Caki2 (cell line): ENCODE measurements at regions not wholly inside any gene's neighbourhood (a gene's known extent, or its start where the extent isn't known, plus 50 kb on each side); places are given as distances from the start of the nearest gene placed in this dataset.
"Not testable (repeated sequence)": the region's sequence is repeated elsewhere in the genome, so short reads cannot be mapped to it uniquely, and the experiment has no call there.

Experiments
- DNase-seq: peaks from one replicate; pipeline ENCODE4 v3.0.0-alpha.2; 2015; ENCODE audit warnings: low read depth
- in situ Hi-C: cut with HindIII; loops from 2 replicates; pipeline ENCODE4 v1.10.0; 2016; ENCODE audit warnings: low sequenced_read_pairs, low pct_unique_long_range_greater_than_20kb, mixed read lengths

- in situ Hi-C loops, result no loop called here
- DNase-seq, result no peak
These were observed 188.2 kb downstream of the DKK1 start for GRCh38 chr10:52502237-52502636.

GRCh38 chr10:52505341-52505740, 191.3 kb downstream of the DKK1 start:
- in situ Hi-C loops, DNase-seq: not testable (repeated sequence)

- in situ Hi-C loops, result no loop called here
- DNase-seq, result no peak
These were observed 200.4 kb downstream of the DKK1 start for GRCh38 chr10:52514481-52514880.

- in situ Hi-C loops, result no loop called here
- DNase-seq, result no peak
These were observed 202.9 kb downstream of the DKK1 start for GRCh38 chr10:52517012-52517411.

- DNase-seq, result no peak
- in situ Hi-C loops, result no loop called here
These were observed 209.6 kb downstream of the DKK1 start for GRCh38 chr10:52523696-52524095.

- in situ Hi-C loops, result no loop called here
- DNase-seq, result no peak
These were observed 211.7 kb downstream of the DKK1 start for GRCh38 chr10:52525761-52526160.

GRCh38 chr10:52526251-52526823, 212.3 kb downstream of the DKK1 start:
- no peak for DNase-seq
- in situ Hi-C loops, result no loop called here

GRCh38 chr10:52532650-52533290, 218.7 kb downstream of the DKK1 start:
- no peak for DNase-seq
- in situ Hi-C loops, result no loop called here

GRCh38 chr10:52533986-52534385, 219.9 kb downstream of the DKK1 start:
- no peak for DNase-seq
- in situ Hi-C loops, result no loop called here

GRCh38 chr10:52539463-52539862, 225.4 kb downstream of the DKK1 start:
- in situ Hi-C loops, result no loop called here
- DNase-seq, result peak; percentile 6

- DNase-seq, result no peak
- in situ Hi-C loops, result no loop called here
These were observed 226.5 kb downstream of the DKK1 start for GRCh38 chr10:52540479-52540984.

- DNase-seq, result no peak
These were observed 227.0 kb downstream of the DKK1 start for GRCh38 chr10:52541006-52541473.

GRCh38 chr10:52542906-52543305, 228.8 kb downstream of the DKK1 start:
- in situ Hi-C loops, result no loop called here
- no peak for DNase-seq

More at GRCh38 chr10:52541006-52541473, 227.0 kb downstream of the DKK1 start:
- in situ Hi-C loops, result no loop called here

- in situ Hi-C loops, result no loop called here
- no peak for DNase-seq
These were observed 221.5 kb downstream of the MBL2 start for GRCh38 chr10:52551046-52551445.

GRCh38 chr10:52558090-52558489, 214.5 kb downstream of the MBL2 start:
- no peak for DNase-seq
- in situ Hi-C loops, result no loop called here

GRCh38 chr10:52561322-52561721, 211.3 kb downstream of the MBL2 start:
- in situ Hi-C loops, result no loop called here
- DNase-seq, result no peak

- in situ Hi-C loops, result no loop called here
- no peak for DNase-seq
These were observed 209.2 kb downstream of the MBL2 start for GRCh38 chr10:52563360-52563759.

GRCh38 chr10:52566471-52567246, 205.9 kb downstream of the MBL2 start:
- in situ Hi-C loops, result no loop called here

GRCh38 chr10:52567247-52567580, 205.4 kb downstream of the MBL2 start:
- in situ Hi-C loops, result no loop called here
- DNase-seq, result no peak

More at GRCh38 chr10:52566471-52567246, 205.9 kb downstream of the MBL2 start:
- peak; percentile 22 for DNase-seq
